Naive thymus-derived CD4-positive, alpha-beta T cell (primary cell): ENCODE measurements at regions not wholly inside any gene's neighbourhood (a gene's known extent, or its start where the extent isn't known, plus 50 kb on each side); places are given as distances from the start of the nearest gene placed in this dataset.

ENCODE experiments used
- ATAC-seq: fragments of 150-1000 bp; cut with Tn5 transposase; 2 replicates; pipeline ENCODE4 v1.10.0; 2021; ENCODE audit warnings: mild to moderate bottlenecking, moderate library complexity
- CTCF ChIA-PET: fragments of 350-600 bp; sonication (Branson Sonifier 250); formaldehyde crosslinking; loops from one replicate; lab custom pipeline; 2021; ENCODE audit warnings: antibody characterized with exemption; lab: Charles Lee
- POLR2A ChIA-PET: fragments of 350-600 bp; sonication (Branson Sonifier 250); formaldehyde crosslinking; loops from one replicate; lab custom pipeline; 2021; ENCODE audit warnings: antibody characterized with exemption, inconsistent platforms; lab: Charles Lee
- DNase-seq, 9 donors: peaks; one replicate each; pipeline versions ENCODE4 v3.0.0 to v3.0.0-alpha.2; 2020 to 2022; ENCODE audit warnings: mixed read lengths in 1 of 9
- H3K27ac ChIP-seq: one replicate; pipeline ENCODE4 v1.7.0; 2013; ENCODE audit warnings: mild to moderate bottlenecking, low read depth, low read length, moderate library complexity
- H3K27me3 ChIP-seq, 2 donors: one replicate each; pipeline ENCODE4 v1.7.0; 2013; ENCODE audit warnings: low read length in 2 of 2, mild to moderate bottlenecking in 2 of 2, moderate library complexity in 2 of 2; ENCODE audit not compliant: control insufficient read depth in 2 of 2, insufficient read depth in 2 of 2
- H3K36me3 ChIP-seq, 3 experiments: 1 replicate in 2 of 3; 2 replicates in 1 of 3; pipeline ENCODE4 v1.7.0; 2013; ENCODE audit warnings: low read length in 3 of 3, mild to moderate bottlenecking in 3 of 3, moderate library complexity in 1 of 3; ENCODE audit not compliant: insufficient read depth in 3 of 3, control insufficient read depth in 2 of 3
- H3K4me1 ChIP-seq, 2 donors: one replicate each; pipeline ENCODE4 v1.7.0; 2013; ENCODE audit warnings: low read length in 2 of 2, mild to moderate bottlenecking in 2 of 2, moderate library complexity in 1 of 2; ENCODE audit not compliant: control insufficient read depth in 2 of 2, insufficient read depth in 2 of 2
- H3K4me3 ChIP-seq: 2 replicates; pipeline ENCODE4 v1.7.0; 2013; ENCODE audit warnings: mild to moderate bottlenecking, low read length
- H3K9me3 ChIP-seq, 3 experiments: 1 replicate in 2 of 3; 2 replicates in 1 of 3; pipeline ENCODE4 v1.7.0; 2013; ENCODE audit warnings: low read length in 3 of 3; ENCODE audit not compliant: control insufficient read depth in 2 of 3
- H3K27ac Mint-ChIP-seq, 9 donors: one replicate each; pipeline ENCODE4 v1.8.0; 2020 to 2022; ENCODE audit warnings: mixed read lengths in 9 of 9, mild to moderate bottlenecking in 8 of 9, moderate library complexity in 5 of 9, inconsistent platforms in 2 of 9
- H3K27me3 Mint-ChIP-seq, 5 donors: one replicate each; pipeline ENCODE4 v1.8.0; 2021 to 2022; ENCODE audit warnings: mixed read lengths in 5 of 5, mild to moderate bottlenecking in 1 of 5
- H3K36me3 Mint-ChIP-seq, 5 donors: one replicate each; pipeline ENCODE4 v1.8.0; 2020 to 2022; ENCODE audit warnings: mixed read lengths in 5 of 5, mild to moderate bottlenecking in 3 of 5, inconsistent platforms in 1 of 5
- H3K4me1 Mint-ChIP-seq, 7 donors: one replicate each; pipeline ENCODE4 v1.8.0; 2020 to 2022; ENCODE audit warnings: mixed read lengths in 7 of 7, mild to moderate bottlenecking in 3 of 7, inconsistent platforms in 1 of 7
- H3K4me3 Mint-ChIP-seq, 10 donors: one replicate each; pipeline ENCODE4 v1.8.0; 2020 to 2022; ENCODE audit warnings: mild to moderate bottlenecking in 10 of 10, mixed read lengths in 10 of 10, moderate library complexity in 6 of 10, inconsistent platforms in 2 of 10
- H3K9me3 Mint-ChIP-seq, 11 donors: one replicate each; pipeline ENCODE4 v1.8.0; 2020 to 2022; ENCODE audit warnings: mixed read lengths in 11 of 11, mild to moderate bottlenecking in 4 of 11, inconsistent platforms in 1 of 11, moderate library complexity in 1 of 11
- intact Hi-C, 2 donors: fragments of 100-400 bp; cut with micrococcal nuclease; formaldehyde crosslinking; loops; one replicate each; pipeline ENCODE4 v1.15.1; 2023

- CTCF ChIA-PET = no interaction called here
Measured at GRCh38 chr16:87143661-87144121, 173.5 kb downstream of the C16orf95 start.

GRCh38 chr16:87144232-87144631 lies 173.0 kb downstream of the C16orf95 start:
- DNase-seq (no peak), ATAC-seq (no peak)
- no peak overlapping the region for H3K4me3 ChIP-seq
- POLR2A ChIA-PET = no interaction called here
- intact Hi-C loops = loop anchor here in 1 of 2 donors (10.0 kb wide), 1 partner anchor 59 kb away; no protein-coding TSS in a partner anchor
- peaks cover 0 to 14% (median 5%) of the 10 kb centered on the region in 11 donors for H3K9me3 Mint-ChIP-seq
- H3K27ac ChIP-seq = no peak overlapping the region
- no peaks in the 10 kb centered on the region for H3K27me3 ChIP-seq
- no peak overlapping the region for H3K27ac Mint-ChIP-seq
- CTCF ChIA-PET = no interaction called here
- H3K27me3 Mint-ChIP-seq = peaks cover 0 to 4% (median 0%) of the 10 kb centered on the region in 5 donors
- H3K4me1 ChIP-seq = no peaks in the 10 kb centered on the region
- H3K36me3 Mint-ChIP-seq = peaks cover 0 to 5% (median 0%) of the 10 kb centered on the region in 5 donors
- H3K4me1 Mint-ChIP-seq = no peaks in the 10 kb centered on the region
- no peaks in the 10 kb centered on the region for H3K9me3 ChIP-seq
- no peak overlapping the region for H3K4me3 Mint-ChIP-seq
- H3K36me3 ChIP-seq = no peaks in the 10 kb centered on the region

More at GRCh38 chr16:87143661-87144121, 173.5 kb downstream of the C16orf95 start:
- H3K4me1 Mint-ChIP-seq = no peaks in the 10 kb centered on the region
- Histone ChIP-seq H3K36me3 (no peaks in the 10 kb centered on the region), H3K9me3 (no peaks in the 10 kb centered on the region), H3K27me3 (no peaks in the 10 kb centered on the region), H3K4me3 (no peak overlapping the region), H3K4me1 (no peaks in the 10 kb centered on the region), H3K27ac (no peak overlapping the region)
- H3K4me3 Mint-ChIP-seq = no peak overlapping the region
- intact Hi-C loops = loop anchor here in 1 of 2 donors (10.0 kb wide), 1 partner anchor 59 kb away; no protein-coding TSS in a partner anchor
- POLR2A ChIA-PET = no interaction called here
- H3K27ac Mint-ChIP-seq = no peak overlapping the region
- ATAC-seq (no peak), DNase-seq (no peak)
- H3K36me3 Mint-ChIP-seq = peaks cover 0 to 1% (median 0%) of the 10 kb centered on the region in 5 donors
- peaks cover 0 to 4% (median 0%) of the 10 kb centered on the region in 5 donors for H3K27me3 Mint-ChIP-seq
- H3K9me3 Mint-ChIP-seq = peaks cover 0 to 10% (median 3%) of the 10 kb centered on the region in 11 donors

- Mint-ChIP-seq H3K4me1 (no peaks in the 10 kb centered on the region), H3K9me3 (peaks cover 0 to 16% (median 8%) of the 10 kb centered on the region in 11 donors), H3K27me3 (peaks cover 0 to 4% (median 0%) of the 10 kb centered on the region in 5 donors), H3K36me3 (peaks cover 0 to 5% (median 0%) of the 10 kb centered on the region in 5 donors), H3K4me3 (no peak overlapping the region), H3K27ac (no peak overlapping the region)
- no peak overlapping the region for H3K4me3 ChIP-seq
- H3K27me3 ChIP-seq = no peaks in the 10 kb centered on the region
- DNase-seq (no peak), ATAC-seq (no peak)
- H3K27ac ChIP-seq = no peak overlapping the region
- intact Hi-C loops = loop anchor here in 1 of 2 donors (10.0 kb wide), 1 partner anchor 61 kb away; no protein-coding TSS in a partner anchor
- no peaks in the 10 kb centered on the region for H3K36me3 ChIP-seq
- no peaks in the 10 kb centered on the region for H3K9me3 ChIP-seq
- no peaks in the 10 kb centered on the region for H3K4me1 ChIP-seq
- ChIA-PET POLR2A (no interaction called here), CTCF (no interaction called here)
Measured at GRCh38 chr16:87145181-87146176, 171.7 kb downstream of the C16orf95 start.

GRCh38 chr16:87146676-87147075 lies 170.5 kb downstream of the C16orf95 start:
- ATAC-seq (no peak), DNase-seq (no peak)
- Histone ChIP-seq H3K27ac (no peak overlapping the region), H3K9me3 (no peaks in the 10 kb centered on the region), H3K4me3 (no peak overlapping the region), H3K27me3 (no peaks in the 10 kb centered on the region), H3K4me1 (no peaks in the 10 kb centered on the region), H3K36me3 (no peaks in the 10 kb centered on the region)
- H3K4me3 Mint-ChIP-seq = no peak overlapping the region
- no peaks in the 10 kb centered on the region for H3K4me1 Mint-ChIP-seq
- H3K9me3 Mint-ChIP-seq = peaks cover 0 to 21% (median 10%) of the 10 kb centered on the region in 11 donors
- ChIA-PET POLR2A (no interaction called here), CTCF (no interaction called here)
- H3K27ac Mint-ChIP-seq = no peak overlapping the region
- peaks cover 0 to 4% (median 0%) of the 10 kb centered on the region in 5 donors for H3K27me3 Mint-ChIP-seq
- intact Hi-C loops = loop anchor here in 1 of 2 donors (10.0 kb wide), 1 partner anchor 62 kb away; no protein-coding TSS in a partner anchor
- peaks cover 0 to 13% (median 0%) of the 10 kb centered on the region in 5 donors for H3K36me3 Mint-ChIP-seq

- Mint-ChIP-seq H3K4me1 (no peaks in the 10 kb centered on the region), H3K4me3 (no peak overlapping the region), H3K27ac (no peak overlapping the region), H3K36me3 (peaks cover 0 to 13% (median 6%) of the 10 kb centered on the region in 5 donors), H3K27me3 (peaks cover 0 to 4% (median 0%) of the 10 kb centered on the region in 5 donors), H3K9me3 (peaks cover 0 to 28% (median 10%) of the 10 kb centered on the region in 11 donors)
- H3K4me3 ChIP-seq = no peak overlapping the region
- intact Hi-C loops = loop anchor here in 1 of 2 donors (10.0 kb wide), 1 partner anchor 64 kb away; no protein-coding TSS in a partner anchor
- CTCF ChIA-PET = no interaction called here
- H3K27ac ChIP-seq = no peak overlapping the region
- H3K9me3 ChIP-seq = no peaks in the 10 kb centered on the region
- H3K36me3 ChIP-seq = no peaks in the 10 kb centered on the region
- H3K27me3 ChIP-seq = no peaks in the 10 kb centered on the region
- no peaks in the 10 kb centered on the region for H3K4me1 ChIP-seq
- POLR2A ChIA-PET = no interaction called here
- DNase-seq = no peak
- no peak for ATAC-seq
Measured at GRCh38 chr16:87149051-87149450, 168.1 kb downstream of the C16orf95 start.

GRCh38 chr16:87150262-87150661 lies 166.9 kb downstream of the C16orf95 start:
- H3K27ac Mint-ChIP-seq = no peak overlapping the region
- Histone ChIP-seq H3K4me3 (no peak overlapping the region), H3K4me1 (no peaks in the 10 kb centered on the region), H3K27ac (no peak overlapping the region), H3K36me3 (no peaks in the 10 kb centered on the region), H3K27me3 (no peaks in the 10 kb centered on the region), H3K9me3 (no peaks in the 10 kb centered on the region)
- intact Hi-C loops = no loop called here
- ChIA-PET POLR2A (no interaction called here), CTCF (no interaction called here)
- peaks cover 0 to 4% (median 0%) of the 10 kb centered on the region in 5 donors for H3K27me3 Mint-ChIP-seq
- DNase-seq (no peak), ATAC-seq (no peak)
- peaks cover 0 to 24% (median 10%) of the 10 kb centered on the region in 11 donors for H3K9me3 Mint-ChIP-seq
- no peaks in the 10 kb centered on the region for H3K4me1 Mint-ChIP-seq
- no peak overlapping the region for H3K4me3 Mint-ChIP-seq
- peaks cover 0 to 13% (median 6%) of the 10 kb centered on the region in 5 donors for H3K36me3 Mint-ChIP-seq
